T-cell (primary cell): ENCODE measurements at regions not wholly inside any gene's neighbourhood (a gene's known extent, or its start where the extent isn't known, plus 50 kb on each side); places are given as distances from the start of the nearest gene placed in this dataset.
"Not testable (repeated sequence)": the region's sequence is repeated elsewhere in the genome, so short reads cannot be mapped to it uniquely, and the experiment has no call there.

Experiments
- ATAC-seq, 4 experiments: fragments of 200-7000 bp in 3 of 4; fragments of 150-1000 bp in 1 of 4; cut with Tn5 transposase; replicated peaks in 1 of 4; 1 replicate in 3 of 4; 2 replicates in 1 of 4; pipeline ENCODE4 v1.10.0; 2021; ENCODE audit warnings: moderate library complexity in 3 of 4, mild to moderate bottlenecking in 2 of 4, moderate number of reproducible peaks in 1 of 4
- CTCF ChIA-PET, 2 donors: fragments of 300-600 bp; sonication (Branson Sonifier 250); formaldehyde crosslinking; loops; one replicate each; lab custom pipeline; 2022; ENCODE audit warnings: antibody characterized with exemption in 2 of 2; lab: Charles Lee
- POLR2A ChIA-PET, 2 donors: fragments of 300-600 bp; sonication (Branson Sonifier 250); formaldehyde crosslinking; loops; one replicate each; lab custom pipeline; 2022; ENCODE audit warnings: antibody characterized with exemption in 2 of 2; lab: Charles Lee
- DNase-seq, 35 experiments: peaks; one replicate each; pipeline versions ENCODE4 v3.0.0 to v3.0.0-alpha.2; 2013 to 2023
- H3K27ac ChIP-seq: one replicate; pipeline ENCODE4 v1.5.1; 2013; ENCODE audit warnings: low read length
- H3K27me3 ChIP-seq, 2 experiments: replicated peaks in 1 of 2; 1 replicate in 1 of 2; 2 replicates in 1 of 2; pipeline versions ENCODE4 v1.6.1 to v1.7.0; 2013; ENCODE audit warnings: low read length in 1 of 2, mixed read lengths in 1 of 2; ENCODE audit not compliant: control insufficient read depth in 2 of 2, insufficient read depth in 2 of 2; ENCODE audit errors: extremely low read depth in 1 of 2
- H3K36me3 ChIP-seq, 2 donors: 1 replicate in 1 of 2; 2 replicates in 1 of 2; pipeline versions ENCODE4 v1.6.1 to v1.7.0; 2013; ENCODE audit warnings: low read length in 1 of 2; ENCODE audit not compliant: control insufficient read depth in 2 of 2, insufficient read depth in 1 of 2; ENCODE audit errors: extremely low read depth in 1 of 2
- H3K4me1 ChIP-seq, 2 experiments: 1 replicate in 1 of 2; 2 replicates in 1 of 2; pipeline versions ENCODE4 v1.6.1 to v1.7.0; 2013; ENCODE audit warnings: low read length in 2 of 2, mixed read lengths in 1 of 2; ENCODE audit not compliant: insufficient read depth in 2 of 2, control insufficient read depth in 1 of 2; ENCODE audit errors: extremely low read depth in 1 of 2
- H3K4me3 ChIP-seq, 2 donors: 1 replicate in 1 of 2; 2 replicates in 1 of 2; pipeline versions ENCODE4 v1.5.1 to v1.7.0; 2013; ENCODE audit warnings: mild to moderate bottlenecking in 2 of 2, low read length in 1 of 2, moderate library complexity in 1 of 2; ENCODE audit not compliant: control insufficient read depth in 1 of 2; ENCODE audit errors: extremely low read depth in 1 of 2
- H3K9me3 ChIP-seq: 2 replicates; pipeline ENCODE4 v1.7.0; 2013
- H3K27ac Mint-ChIP-seq, 2 donors: one replicate each; pipeline ENCODE4 v1.8.0; 2020 to 2021; ENCODE audit warnings: mild to moderate bottlenecking in 2 of 2, mixed read lengths in 2 of 2
- H3K27me3 Mint-ChIP-seq, 2 donors: one replicate each; pipeline ENCODE4 v1.8.0; 2021 to 2022; ENCODE audit warnings: mixed read lengths in 2 of 2
- H3K36me3 Mint-ChIP-seq: one replicate; pipeline ENCODE4 v1.8.0; 2021; ENCODE audit warnings: mixed read lengths
- H3K4me1 Mint-ChIP-seq, 3 donors: one replicate each; pipeline ENCODE4 v1.8.0; 2020 to 2022; ENCODE audit warnings: mixed read lengths in 3 of 3, mild to moderate bottlenecking in 1 of 3
- H3K4me3 Mint-ChIP-seq, 3 donors: one replicate each; pipeline ENCODE4 v1.8.0; 2020 to 2022; ENCODE audit warnings: mild to moderate bottlenecking in 3 of 3, mixed read lengths in 3 of 3, moderate library complexity in 3 of 3
- H3K9me3 Mint-ChIP-seq, 3 donors: one replicate each; pipeline ENCODE4 v1.8.0; 2020 to 2022; ENCODE audit warnings: mixed read lengths in 3 of 3
- WGBS: methylation state at CpG from one replicate; pipeline ENCODE4 v1.1.5; 2013; ENCODE audit warnings: missing lambda C conversion rate; ENCODE audit not compliant: insufficient coverage; 5-methylcytosine and 5-hydroxymethylcytosine counted together

GRCh38 chr4:9547470-9547869, 103.3 kb downstream of the DEFB131A start:
- WGBS = 62% methylated on average over 4 of the region's 6 CpGs
- DNase-seq, ATAC-seq, H3K27ac ChIP-seq, H3K36me3 ChIP-seq, H3K4me3 Mint-ChIP-seq, H3K4me1 ChIP-seq, H3K4me1 Mint-ChIP-seq, H3K9me3 Mint-ChIP-seq, H3K27ac Mint-ChIP-seq, POLR2A ChIA-PET, H3K9me3 ChIP-seq, H3K36me3 Mint-ChIP-seq, CTCF ChIA-PET, H3K27me3 ChIP-seq, H3K4me3 ChIP-seq: not testable (repeated sequence)
- peaks cover 8 to 12% of the 10 kb centered on the region in 2 donors for H3K27me3 Mint-ChIP-seq

GRCh38 chr4:9556076-9556475, 111.9 kb downstream of the DEFB131A start:
- H3K27ac Mint-ChIP-seq, CTCF ChIA-PET, H3K36me3 Mint-ChIP-seq, H3K36me3 ChIP-seq, H3K4me3 Mint-ChIP-seq, H3K4me3 ChIP-seq, DNase-seq, ATAC-seq, H3K27ac ChIP-seq, H3K9me3 Mint-ChIP-seq, H3K9me3 ChIP-seq, H3K4me1 ChIP-seq, H3K27me3 ChIP-seq, H3K27me3 Mint-ChIP-seq, H3K4me1 Mint-ChIP-seq: not testable (repeated sequence)
- 61% methylated on average over 5 of the region's 6 CpGs for WGBS
- POLR2A ChIA-PET = interaction anchor here in 1 of 2 donors (0.7 kb wide), 1 partner anchor 307 kb away, joined by 3 read pairs; no protein-coding TSS in a partner anchor

GRCh38 chr4:9577869-9578268, 133.7 kb downstream of the DEFB131A start:
- 100% methylated on average over 1 of the region's 3 CpGs for WGBS
- ATAC-seq, H3K27me3 ChIP-seq, H3K27ac Mint-ChIP-seq, CTCF ChIA-PET, H3K27me3 Mint-ChIP-seq, H3K9me3 ChIP-seq, H3K4me1 ChIP-seq, POLR2A ChIA-PET, H3K36me3 Mint-ChIP-seq, H3K36me3 ChIP-seq, H3K4me1 Mint-ChIP-seq, H3K4me3 Mint-ChIP-seq, H3K4me3 ChIP-seq, H3K27ac ChIP-seq, DNase-seq: not testable (repeated sequence)
- peaks cover 24 to 42% (median 27%) of the 10 kb centered on the region in 3 donors for H3K9me3 Mint-ChIP-seq

- POLR2A ChIA-PET, H3K27me3 ChIP-seq, H3K36me3 Mint-ChIP-seq, H3K36me3 ChIP-seq, H3K4me3 ChIP-seq, H3K27ac Mint-ChIP-seq, H3K4me1 ChIP-seq, H3K27ac ChIP-seq, H3K4me1 Mint-ChIP-seq, H3K27me3 Mint-ChIP-seq, DNase-seq, H3K9me3 ChIP-seq, H3K4me3 Mint-ChIP-seq, ATAC-seq: not testable (repeated sequence)
- no CpG with 5 or more reads among the region's 5 CpGs for WGBS
- CTCF ChIA-PET = interaction anchor here in 1 of 2 donors (0.6 kb wide), 1 partner anchor 32 kb away, joined by 5 read pairs; no protein-coding TSS in a partner anchor
- H3K9me3 Mint-ChIP-seq = peaks cover 8 to 17% (median 13%) of the 10 kb centered on the region in 3 donors
Measured at GRCh38 chr4:9582880-9583279, 138.7 kb downstream of the DEFB131A start.

- ATAC-seq = no peak
- Histone ChIP-seq H3K9me3 (no peaks in the 10 kb centered on the region), H3K36me3 (no peaks in the 10 kb centered on the region)
Measured at GRCh38 chr4:9592010-9592409, 147.8 kb downstream of the DEFB131A start.

GRCh38 chr4:9594948-9595347, 150.7 kb downstream of the DEFB131A start:
- no peaks in the 10 kb centered on the region for H3K9me3 ChIP-seq
- H3K4me1 Mint-ChIP-seq = peaks cover 0 to 5% (median 4%) of the 10 kb centered on the region in 3 donors
- H3K4me3 ChIP-seq = no peak overlapping the region
- 100% methylated on average over 1 of the region's 1 CpG for WGBS
- peaks cover 51% of the 10 kb centered on the region for H3K36me3 Mint-ChIP-seq
- no peak overlapping the region for H3K27ac Mint-ChIP-seq
- ChIA-PET POLR2A (no interaction called here), CTCF (no interaction called here)
- ATAC-seq = no peak
- no peak overlapping the region for H3K27ac ChIP-seq
- no peak for DNase-seq
- H3K36me3 ChIP-seq = no peaks in the 10 kb centered on the region
- no peaks in the 10 kb centered on the region for H3K27me3 Mint-ChIP-seq
- H3K27me3 ChIP-seq = no peaks in the 10 kb centered on the region
- H3K4me1 ChIP-seq = no peaks in the 10 kb centered on the region
- H3K4me3 Mint-ChIP-seq = no peak overlapping the region
- H3K9me3 Mint-ChIP-seq = peaks cover 0 to 20% (median 5%) of the 10 kb centered on the region in 3 donors

More at GRCh38 chr4:9592010-9592409, 147.8 kb downstream of the DEFB131A start:
- ChIA-PET CTCF (interaction anchor here in 1 of 2 donors (0.6 kb wide), 1 partner anchor 9 kb away, joined by 3 read pairs; no protein-coding TSS in a partner anchor), POLR2A (no interaction called here)
- Mint-ChIP-seq H3K27me3 (no peaks in the 10 kb centered on the region), H3K9me3 (peaks cover 0 to 20% (median 11%) of the 10 kb centered on the region in 3 donors), H3K4me3 (no peak overlapping the region), H3K36me3 (peaks cover 39% of the 10 kb centered on the region), H3K4me1 (no peaks in the 10 kb centered on the region), H3K27ac (no peak overlapping the region)
- Histone ChIP-seq H3K4me1 (no peaks in the 10 kb centered on the region), H3K4me3 (no peak overlapping the region), H3K27ac (no peak overlapping the region), H3K27me3 (no peaks in the 10 kb centered on the region)
- no peak for DNase-seq
- 80% methylated on average over 1 of the region's 1 CpG for WGBS

- H3K27ac Mint-ChIP-seq, POLR2A ChIA-PET, CTCF ChIA-PET, H3K4me1 ChIP-seq, ATAC-seq, H3K27ac ChIP-seq, H3K4me3 Mint-ChIP-seq, H3K27me3 Mint-ChIP-seq, H3K9me3 ChIP-seq, DNase-seq, H3K27me3 ChIP-seq, H3K36me3 ChIP-seq, H3K4me1 Mint-ChIP-seq, H3K4me3 ChIP-seq: not testable (repeated sequence)
- peaks cover 0 to 15% (median 2%) of the 10 kb centered on the region in 3 donors for H3K9me3 Mint-ChIP-seq
- no CpG with 5 or more reads among the region's 1 CpG for whole genome bisulfite sequencing
- peaks cover 51% of the 10 kb centered on the region for H3K36me3 Mint-ChIP-seq
Measured at GRCh38 chr4:9595531-9595930, 151.3 kb downstream of the DEFB131A start.
